ENCODE measurements at regions not wholly inside any gene's neighbourhood (a gene's known extent, or its start where the extent isn't known, plus 50 kb on each side); places are given as distances from the start of the nearest gene placed in this dataset.

GRCh38 chr2:76202866-76203265 lies 492.2 kb upstream of the GCFC2 start:
- TF ChIP-seq CTCF (IDR thresholded peaks at IDR 0.05) (no peak), POLR2A (IDR thresholded peaks at IDR 0.05) (no peak)
